IMR-90 (cell line): ENCODE measurements at regions not wholly inside any gene's neighbourhood (a gene's known extent, or its start where the extent isn't known, plus 50 kb on each side); places are given as distances from the start of the nearest gene placed in this dataset.

Experiments used
- ATAC-seq: fragments of 200-7000 bp; cut with Tn5 transposase; 2 replicates; pipeline ENCODE4 v1.9.1; 2020; ENCODE audit warnings: low read depth, mild to moderate bottlenecking, moderate library complexity
- BruUV-seq: library from RNA; stranded (reverse); fragments of 400-500 nt; replicated peaks from 2 replicates; lab custom pipeline; 2021; lab: Mats Ljungman, UMichigan
- CTCF ChIA-PET: fragments of 300-600 bp; formaldehyde crosslinking; extraction: SDS; loops from one replicate; lab custom pipeline; 2021; ENCODE audit warnings: antibody characterized with exemption; lab: Yijun Ruan, JAX
- POLR2A ChIA-PET: fragments of 300-600 bp; sonication (Branson Sonifier 250); formaldehyde crosslinking; loops from one replicate; lab custom pipeline; 2022; ENCODE audit warnings: antibody characterized with exemption; ENCODE audit not compliant: unreplicated experiment; lab: Charles Lee
- DNase-seq: peaks from one replicate; pipeline ENCODE4 v3.0.0; 2013
- H2AFZ ChIP-seq: replicated peaks from 2 replicates; pipeline ENCODE3; 2013; ENCODE audit warnings: low read length, mild to moderate bottlenecking; ENCODE audit not compliant: poor library complexity
- H2AK5ac ChIP-seq: 2 replicates; pipeline ENCODE4 v1.6.1; 2013; ENCODE audit warnings: low read depth, low read length, inconsistent platforms
- H2AK9ac ChIP-seq: replicated peaks from 2 replicates; pipeline ENCODE3; 2013; ENCODE audit warnings: mild to moderate bottlenecking, low read depth, low read length, moderate library complexity; ENCODE audit not compliant: poor library complexity
- H2BK120ac ChIP-seq: 2 replicates; pipeline ENCODE4 v1.6.1; 2013; ENCODE audit warnings: low read depth, low read length, inconsistent platforms
- H2BK15ac ChIP-seq: 3 replicates; pipeline ENCODE4 v1.6.1; 2013; ENCODE audit warnings: low read depth, low read length, inconsistent platforms
- H2BK20ac ChIP-seq: 2 replicates; pipeline ENCODE4 v1.6.1; 2013; ENCODE audit warnings: low read depth, mild to moderate bottlenecking, inconsistent platforms, low read length, moderate library complexity
- H2BK5ac ChIP-seq: 2 replicates; pipeline ENCODE4 v1.6.1; 2013; ENCODE audit warnings: mild to moderate bottlenecking, low read depth, low read length, inconsistent platforms; ENCODE audit not compliant: poor library complexity, severe bottlenecking
- H3K14ac ChIP-seq: replicated peaks from 2 replicates; pipeline ENCODE4 v1.6.1; 2013; ENCODE audit warnings: low read depth, low read length, inconsistent platforms
- H3K18ac ChIP-seq: 2 replicates; pipeline ENCODE4 v1.6.1; 2013; ENCODE audit warnings: low read depth, low read length, control low read depth
- H3K23ac ChIP-seq: 2 replicates; pipeline ENCODE4 v1.6.1; 2013; ENCODE audit warnings: low read depth, low read length, inconsistent platforms
- H3K27ac ChIP-seq: 2 replicates; pipeline ENCODE4 v1.5.1; 2013; ENCODE audit warnings: mild to moderate bottlenecking, control low read depth, low read length; ENCODE audit not compliant: insufficient read depth
- H3K27me3 ChIP-seq: 2 replicates; pipeline ENCODE4 v1.6.1; 2013; ENCODE audit warnings: low read length; ENCODE audit not compliant: control insufficient read depth, insufficient read depth
- H3K36me3 ChIP-seq: 2 replicates; pipeline ENCODE4 v1.6.1; 2013; ENCODE audit warnings: low read length, mixed read lengths; ENCODE audit not compliant: control insufficient read depth, insufficient read depth
- H3K4ac ChIP-seq: 2 replicates; pipeline ENCODE4 v1.6.1; 2013; ENCODE audit warnings: low read depth, low read length, inconsistent platforms
- H3K4me1 ChIP-seq: 2 replicates; pipeline ENCODE4 v1.6.1; 2013; ENCODE audit warnings: low read length, mixed read lengths; ENCODE audit not compliant: control insufficient read depth, insufficient read depth
- H3K4me2 ChIP-seq: 2 replicates; pipeline ENCODE4 v1.6.1; 2013; ENCODE audit warnings: low read depth, mild to moderate bottlenecking, control low read depth, low read length, moderate library complexity
- H3K4me3 ChIP-seq: 2 replicates; pipeline ENCODE4 v1.5.1; 2013; ENCODE audit warnings: low read depth, mild to moderate bottlenecking, control low read depth, low read length, moderate library complexity; ENCODE audit not compliant: insufficient read depth
- H3K56ac ChIP-seq: 2 replicates; pipeline ENCODE4 v1.6.1; 2013; ENCODE audit warnings: low read length, inconsistent platforms; ENCODE audit not compliant: insufficient read depth; ENCODE audit errors: extremely low read depth
- H3K79me1 ChIP-seq, 2 experiments: 2 replicates each; pipeline ENCODE4 v1.6.1; 2013; ENCODE audit warnings: low read length in 2 of 2, inconsistent platforms in 1 of 2, low read depth in 1 of 2
- H3K9ac ChIP-seq: 2 replicates; pipeline ENCODE4 v1.6.1; 2013; ENCODE audit warnings: low read depth, low read length, control low read depth
- H3K9me1 ChIP-seq: 2 replicates; pipeline ENCODE4 v1.6.1; 2013; ENCODE audit warnings: low read length, inconsistent platforms; ENCODE audit not compliant: insufficient read depth
- H3K9me3 ChIP-seq: 2 replicates; pipeline ENCODE4 v1.6.1; 2013; ENCODE audit warnings: low read length; ENCODE audit not compliant: control insufficient read depth, insufficient read depth
- H4K20me1 ChIP-seq: 2 replicates; pipeline ENCODE4 v1.6.1; 2013; ENCODE audit warnings: low read length, inconsistent platforms; ENCODE audit not compliant: insufficient read depth
- H4K5ac ChIP-seq: 2 replicates; pipeline ENCODE4 v1.6.1; 2013; ENCODE audit warnings: mild to moderate bottlenecking, low read depth, low read length, control low read depth
- H4K8ac ChIP-seq, 2 experiments: 2 replicates each; pipeline ENCODE4 v1.6.1; 2013; ENCODE audit warnings: low read depth in 2 of 2, low read length in 2 of 2, control low read depth in 1 of 2, inconsistent platforms in 1 of 2
- H4K91ac ChIP-seq: 2 replicates; pipeline ENCODE4 v1.6.1; 2013; ENCODE audit warnings: low read depth, low read length, inconsistent platforms; ENCODE audit not compliant: insufficient read depth
- BHLHE40 ChIP-seq: fragments of 150-350 bp; IDR thresholded peaks from 2 replicates; pipeline ENCODE4 v1.6.1; 2016; ENCODE audit warnings: mild to moderate bottlenecking, low read depth, low read length
- CEBPB ChIP-seq: IDR thresholded peaks from 2 replicates; pipeline ENCODE4 v1.6.1; 2012; ENCODE audit warnings: low read depth, low read length, improper control_type of control experiment
- CHD1 ChIP-seq: IDR thresholded peaks from 2 replicates; pipeline ENCODE4 v1.6.1; 2012; ENCODE audit warnings: low read depth, low read length, improper control_type of control experiment
- FOS ChIP-seq: fragments of 150-350 bp; IDR thresholded peaks from 2 replicates; pipeline ENCODE4 v1.6.1; 2016; ENCODE audit warnings: low read depth, low read length
- MAFK ChIP-seq: IDR thresholded peaks from 2 replicates; pipeline ENCODE4 v1.6.1; 2012; ENCODE audit warnings: low read depth, low read length, improper control_type of control experiment
- MAZ ChIP-seq: IDR thresholded peaks from 2 replicates; pipeline ENCODE4 v1.6.1; 2012; ENCODE audit warnings: low read depth, mild to moderate bottlenecking, low read length, improper control_type of control experiment, moderate library complexity, borderline replicate concordance
- MXI1 ChIP-seq: IDR thresholded peaks from 2 replicates; pipeline ENCODE4 v1.6.1; 2012; ENCODE audit warnings: low read depth, mild to moderate bottlenecking, low read length, moderate library complexity, borderline replicate concordance
- NFE2L2 ChIP-seq: fragments of 150-350 bp; IDR thresholded peaks from 2 replicates; pipeline ENCODE4 v1.6.1; 2016; ENCODE audit warnings: low read depth, mild to moderate bottlenecking, low read length
- POLR2A ChIP-seq: IDR thresholded peaks from 2 replicates; pipeline ENCODE4 v1.6.1; 2012; ENCODE audit warnings: mild to moderate bottlenecking, low read depth, low read length
- RAD21 ChIP-seq: IDR thresholded peaks from 2 replicates; pipeline ENCODE4 v1.6.1; 2012; ENCODE audit warnings: low read length, improper control_type of control experiment
- RCOR1 ChIP-seq: IDR thresholded peaks from 2 replicates; pipeline ENCODE4 v1.6.1; 2012; ENCODE audit warnings: mild to moderate bottlenecking, low read length, improper control_type of control experiment; ENCODE audit not compliant: insufficient replicate concordance
- RFX5 ChIP-seq: IDR thresholded peaks from 2 replicates; pipeline ENCODE4 v1.8.0; 2012; ENCODE audit warnings: low read depth, mild to moderate bottlenecking, low read length, moderate library complexity
- SMC3 ChIP-seq: fragments of 150-350 bp; IDR thresholded peaks from 2 replicates; pipeline ENCODE4 v1.6.1; 2016; ENCODE audit warnings: low read depth, mild to moderate bottlenecking, antibody characterized with exemption, low read length, moderate library complexity
- WGBS, 2 experiments: methylation state at CpG; one replicate each; pipeline versions ENCODE4 v1.1.5 to v1.1.7; 2013; ENCODE audit warnings: missing lambda C conversion rate in 2 of 2; ENCODE audit not compliant: insufficient read length in 1 of 2; ENCODE audit errors: extremely low coverage in 2 of 2; 5-methylcytosine and 5-hydroxymethylcytosine counted together
- dilution Hi-C: fragments of 300-500 bp; cut with HindIII; formaldehyde crosslinking; loops from one replicate; pipeline ENCODE4 v1.14.3; 2018; ENCODE audit warnings: low sequenced_read_pairs; ENCODE audit not compliant: unreplicated experiment
- in situ Hi-C: fragments of 300-500 bp; cut with MboI; formaldehyde crosslinking; loops from 3 replicates; pipeline ENCODE4 v1.14.3; 2019; ENCODE audit warnings: low sequenced_read_pairs, inconsistent platforms, mixed read lengths
- intact Hi-C: fragments of 100-400 bp; cut with micrococcal nuclease; formaldehyde crosslinking; loops from 2 replicates; pipeline ENCODE4 v1.10.0; 2022
- TF ChIP-seq, protein P1 (sequence below): conservative IDR thresholded peaks from 2 replicates; pipeline ENCODE4 v1.5.1; 2012; ENCODE audit warnings: mild to moderate bottlenecking, low read depth, low read length, improper control_type of control experiment
- TF ChIP-seq, protein P2 (sequence below): fragments of 150-350 bp; IDR thresholded peaks from 2 replicates; pipeline ENCODE4 v1.6.1; 2017; ENCODE audit warnings: mild to moderate bottlenecking, antibody characterized with exemption, low read length, low read depth
- TF ChIP-seq, protein P3 (sequence below): fragments of 150-350 bp; IDR thresholded peaks from 2 replicates; pipeline ENCODE4 v1.6.1; 2016; ENCODE audit warnings: low read depth, mild to moderate bottlenecking, low read length, moderate library complexity, borderline replicate concordance

DNA sequence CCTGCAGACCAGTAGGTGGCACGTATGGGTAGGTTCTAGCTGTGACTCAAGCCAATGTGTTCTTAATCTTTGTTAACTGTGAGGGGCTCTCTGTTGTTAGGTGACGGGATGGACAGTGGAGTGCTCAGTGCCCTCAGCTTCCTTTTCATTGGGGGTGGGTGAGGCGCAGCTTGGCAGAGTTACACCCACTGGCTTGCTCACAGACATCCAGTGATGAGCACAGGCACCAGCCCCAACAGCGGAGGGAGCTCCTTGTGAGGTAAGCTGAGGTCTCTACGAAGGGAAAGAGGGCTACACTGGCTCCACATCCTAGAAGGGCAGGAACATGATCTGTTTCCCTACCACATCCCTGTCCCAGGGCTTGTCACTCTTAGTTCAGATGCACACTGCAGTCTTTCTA, 871.3 kb downstream of the LRRIQ3 start:
- H3K4ac ChIP-seq: no peak overlapping the region
- H3K4me2 ChIP-seq: no peak overlapping the region
- H3K27me3 ChIP-seq: no peaks in the 10 kb centered on the region
- intact Hi-C loops: no loop called here
- POLR2A ChIA-PET: no interaction called here
- in situ Hi-C loops: no loop called here
- H3K9ac ChIP-seq: no peak overlapping the region
- no peaks in the 10 kb centered on the region for H4K20me1 ChIP-seq
- peaks cover 14% of the 10 kb centered on the region for H3K9me3 ChIP-seq
- H2BK5ac ChIP-seq: no peak overlapping the region
- CTCF ChIA-PET: no interaction called here
- H4K91ac ChIP-seq: no peak overlapping the region
- H2BK20ac ChIP-seq: no peak overlapping the region
- H3K18ac ChIP-seq: no peak overlapping the region
- WGBS, 2 experiments: 83% methylated on average over 1 of the region's 5 CpGs; no CpG with 5 or more reads in 1 of the 2 experiments
- no peaks in the 10 kb centered on the region for H3K9me1 ChIP-seq
- TF ChIP-seq NFE2L2: no peak
- TF ChIP-seq MAFK: no peak
- TF ChIP-seq, protein P1, sequence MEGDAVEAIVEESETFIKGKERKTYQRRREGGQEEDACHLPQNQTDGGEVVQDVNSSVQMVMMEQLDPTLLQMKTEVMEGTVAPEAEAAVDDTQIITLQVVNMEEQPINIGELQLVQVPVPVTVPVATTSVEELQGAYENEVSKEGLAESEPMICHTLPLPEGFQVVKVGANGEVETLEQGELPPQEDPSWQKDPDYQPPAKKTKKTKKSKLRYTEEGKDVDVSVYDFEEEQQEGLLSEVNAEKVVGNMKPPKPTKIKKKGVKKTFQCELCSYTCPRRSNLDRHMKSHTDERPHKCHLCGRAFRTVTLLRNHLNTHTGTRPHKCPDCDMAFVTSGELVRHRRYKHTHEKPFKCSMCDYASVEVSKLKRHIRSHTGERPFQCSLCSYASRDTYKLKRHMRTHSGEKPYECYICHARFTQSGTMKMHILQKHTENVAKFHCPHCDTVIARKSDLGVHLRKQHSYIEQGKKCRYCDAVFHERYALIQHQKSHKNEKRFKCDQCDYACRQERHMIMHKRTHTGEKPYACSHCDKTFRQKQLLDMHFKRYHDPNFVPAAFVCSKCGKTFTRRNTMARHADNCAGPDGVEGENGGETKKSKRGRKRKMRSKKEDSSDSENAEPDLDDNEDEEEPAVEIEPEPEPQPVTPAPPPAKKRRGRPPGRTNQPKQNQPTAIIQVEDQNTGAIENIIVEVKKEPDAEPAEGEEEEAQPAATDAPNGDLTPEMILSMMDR: no peak
- no peak for TF ChIP-seq SMC3
- TF ChIP-seq RAD21: no peak
- no peak for TF ChIP-seq FOS
- no peak for TF ChIP-seq MXI1
- no peak for TF ChIP-seq BHLHE40
- TF ChIP-seq RCOR1: no peak
- no peak for TF ChIP-seq CHD1
- no peak for TF ChIP-seq RFX5
- TF ChIP-seq CEBPB: no peak
- no peak for TF ChIP-seq POLR2A
- TF ChIP-seq, protein P2, sequence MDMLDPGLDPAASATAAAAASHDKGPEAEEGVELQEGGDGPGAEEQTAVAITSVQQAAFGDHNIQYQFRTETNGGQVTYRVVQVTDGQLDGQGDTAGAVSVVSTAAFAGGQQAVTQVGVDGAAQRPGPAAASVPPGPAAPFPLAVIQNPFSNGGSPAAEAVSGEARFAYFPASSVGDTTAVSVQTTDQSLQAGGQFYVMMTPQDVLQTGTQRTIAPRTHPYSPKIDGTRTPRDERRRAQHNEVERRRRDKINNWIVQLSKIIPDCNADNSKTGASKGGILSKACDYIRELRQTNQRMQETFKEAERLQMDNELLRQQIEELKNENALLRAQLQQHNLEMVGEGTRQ: no peak
- no peak for TF ChIP-seq MAZ
- TF ChIP-seq, protein P3, sequence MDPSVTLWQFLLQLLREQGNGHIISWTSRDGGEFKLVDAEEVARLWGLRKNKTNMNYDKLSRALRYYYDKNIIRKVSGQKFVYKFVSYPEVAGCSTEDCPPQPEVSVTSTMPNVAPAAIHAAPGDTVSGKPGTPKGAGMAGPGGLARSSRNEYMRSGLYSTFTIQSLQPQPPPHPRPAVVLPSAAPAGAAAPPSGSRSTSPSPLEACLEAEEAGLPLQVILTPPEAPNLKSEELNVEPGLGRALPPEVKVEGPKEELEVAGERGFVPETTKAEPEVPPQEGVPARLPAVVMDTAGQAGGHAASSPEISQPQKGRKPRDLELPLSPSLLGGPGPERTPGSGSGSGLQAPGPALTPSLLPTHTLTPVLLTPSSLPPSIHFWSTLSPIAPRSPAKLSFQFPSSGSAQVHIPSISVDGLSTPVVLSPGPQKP: no peak
- no peak overlapping the region for H3K23ac ChIP-seq
- H3K4me1 ChIP-seq: no peaks in the 10 kb centered on the region
- no peaks in the 10 kb centered on the region for H3K36me3 ChIP-seq
- no peak overlapping the region for H3K56ac ChIP-seq
- no peak overlapping the region for H4K8ac ChIP-seq
- H2AK9ac ChIP-seq: no peak overlapping the region
- DNase-seq: no peak
- BruUV-seq: no TSS peak
- no peak overlapping the region for H2AFZ ChIP-seq
- H2AK5ac ChIP-seq: no peak overlapping the region
- no peak overlapping the region for H2BK120ac ChIP-seq
- H3K27ac ChIP-seq: no peak overlapping the region
- H2BK15ac ChIP-seq: no peak overlapping the region
- no peak overlapping the region for H3K14ac ChIP-seq
- no peak overlapping the region for H4K5ac ChIP-seq
- no peak for ATAC-seq
- no peak overlapping the region for H3K4me3 ChIP-seq
- dilution Hi-C loops: no loop called here
- H3K79me1 ChIP-seq: no peaks in the 10 kb centered on the region
